ENCODE measurements at regions not wholly inside any gene's neighbourhood (a gene's known extent, or its start where the extent isn't known, plus 50 kb on each side); places are given as distances from the start of the nearest gene placed in this dataset.

DNA sequence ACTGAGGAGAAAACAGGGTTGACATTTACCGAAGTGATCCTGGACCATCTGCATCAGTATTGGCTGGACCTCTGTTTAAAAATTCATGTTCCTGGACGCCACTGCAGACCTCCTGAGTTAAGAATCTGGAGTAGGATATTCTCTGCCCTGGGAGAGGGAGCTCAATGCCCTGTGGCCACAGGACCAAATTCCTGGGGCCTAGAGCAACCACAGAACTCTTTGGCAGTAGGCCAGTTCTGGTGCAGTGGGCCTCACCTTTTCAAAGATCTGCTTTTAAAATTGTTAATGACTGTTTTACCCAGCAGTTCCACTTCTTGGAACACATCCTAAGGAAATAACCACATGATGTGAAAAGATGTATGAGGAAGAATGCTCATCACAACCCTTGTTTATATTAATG lies 133.3 kb upstream of the ADPGK start:
- no peak for DNase-seq

DNA sequence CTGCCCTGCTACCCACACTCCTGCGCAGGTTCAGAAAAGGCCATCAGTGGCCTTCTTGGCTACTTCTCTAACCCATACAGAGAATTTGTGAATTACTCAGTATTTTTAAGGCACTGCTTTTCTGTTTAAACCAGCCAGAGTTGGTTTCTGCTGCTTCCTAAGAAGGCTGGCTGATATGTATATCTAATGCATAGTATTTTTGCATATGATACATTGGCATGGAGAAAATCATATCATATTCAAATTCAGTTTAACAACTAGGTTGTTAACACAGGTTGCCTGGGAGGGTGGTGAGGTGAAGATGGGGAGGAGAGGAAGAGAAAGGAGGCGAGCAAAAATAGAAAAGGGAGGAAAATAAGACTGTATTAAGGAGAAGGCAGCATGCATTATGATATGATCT lies 132.8 kb upstream of the ADPGK start:
- no peak for DNase-seq

GRCh38 chr15:72915843-72916242 lies 132.3 kb upstream of the ADPGK start:
- no peak for DNase-seq

GRCh38 chr15:72912996-72913395 lies 129.4 kb upstream of the ADPGK start:
- DNase-seq: no peak

- no peak for DNase-seq
Measured at GRCh38 chr15:72912121-72912520, 128.6 kb upstream of the ADPGK start.

DNA sequence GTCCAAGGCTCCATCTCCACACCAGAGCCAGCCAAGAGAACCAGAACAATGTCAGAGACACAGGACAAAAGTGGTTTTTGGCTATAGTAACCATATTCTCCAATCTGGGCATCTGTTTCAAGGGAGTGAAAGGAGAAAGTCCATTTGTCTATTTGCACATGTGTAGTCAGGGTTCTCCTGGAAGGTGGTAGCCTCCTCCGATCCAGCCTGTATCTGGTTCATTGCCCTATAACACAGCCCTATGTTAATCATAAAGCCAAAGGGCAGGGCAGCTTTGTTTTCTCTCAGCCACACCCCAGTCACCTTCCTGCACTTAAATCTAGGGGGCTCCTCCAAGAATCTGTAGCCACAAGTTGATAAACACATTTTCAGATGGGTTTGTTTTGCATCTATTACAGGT lies 128.1 kb upstream of the ADPGK start:
- no peak for DNase-seq

DNA sequence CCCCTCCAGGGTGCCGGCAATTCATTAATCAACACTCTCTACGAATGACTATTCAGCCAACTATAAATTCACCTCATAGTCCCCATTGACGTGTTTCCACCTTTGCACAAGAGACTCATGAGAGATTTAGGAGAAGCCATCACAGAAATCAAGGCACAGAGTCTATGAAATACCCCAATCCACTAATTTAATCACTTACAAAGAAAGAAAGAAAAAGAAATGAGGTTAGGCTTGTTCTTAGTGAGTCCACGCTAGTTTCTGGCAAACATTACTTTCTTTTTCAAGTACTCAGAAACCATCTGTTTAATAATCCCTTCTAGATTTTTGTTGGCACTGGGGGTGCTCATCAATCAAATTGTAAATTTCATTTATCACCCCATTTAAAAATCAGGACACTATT lies 125.2 kb upstream of the ADPGK start:
- DNase-seq: no peak

DNA sequence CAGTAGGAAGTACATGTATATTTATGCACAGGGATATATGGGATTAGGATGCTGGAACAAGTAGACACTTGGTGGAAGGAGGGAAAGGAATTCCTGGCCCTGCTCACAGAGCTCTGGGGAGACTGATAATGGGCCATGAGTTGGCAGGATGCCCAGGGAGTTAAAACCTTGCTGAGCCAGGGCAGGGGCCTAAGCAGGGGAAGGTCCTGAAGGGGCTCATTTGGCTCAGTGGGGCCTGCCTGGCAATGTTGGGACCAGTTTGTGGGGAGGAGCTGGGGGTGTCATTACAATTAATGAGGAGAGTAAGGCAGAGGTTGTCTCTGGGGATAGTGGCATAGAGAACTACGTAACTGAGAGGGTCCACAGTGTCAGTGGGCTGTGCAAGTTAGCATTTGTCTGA lies 124.2 kb upstream of the ADPGK start:
- no peak for DNase-seq

GRCh38 chr15:72902919-72903260 lies 119.3 kb upstream of the ADPGK start:
- no peak for DNase-seq

- DNase-seq: no peak
Measured at GRCh38 chr15:72902245-72902918, 118.8 kb upstream of the ADPGK start.

DNA sequence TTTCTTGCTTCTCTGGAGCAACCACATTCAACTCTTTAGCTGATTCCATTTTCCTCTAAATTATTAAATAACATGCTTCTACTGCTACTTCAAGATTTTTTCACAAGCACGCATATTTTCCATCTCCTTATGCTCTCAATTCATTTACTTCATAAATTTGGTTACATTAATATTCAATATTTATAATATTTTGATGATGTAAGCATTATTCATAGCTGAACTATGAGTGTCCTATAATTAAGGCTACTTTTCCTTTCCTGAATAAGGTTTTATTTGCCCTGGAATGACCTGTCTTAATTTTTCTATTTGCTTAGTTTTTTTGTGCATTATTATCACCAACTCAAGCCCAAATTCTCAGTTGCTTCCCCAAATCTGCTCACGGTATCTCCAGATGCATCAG lies 109.4 kb upstream of the ADPGK start:
- no peak for DNase-seq

- DNase-seq: no peak
Measured at GRCh38 chr15:72890043-72890442, 106.5 kb upstream of the ADPGK start.

GRCh38 chr15:72889545-72889944 lies 106.0 kb upstream of the ADPGK start:
- DNase-seq: no peak

DNA sequence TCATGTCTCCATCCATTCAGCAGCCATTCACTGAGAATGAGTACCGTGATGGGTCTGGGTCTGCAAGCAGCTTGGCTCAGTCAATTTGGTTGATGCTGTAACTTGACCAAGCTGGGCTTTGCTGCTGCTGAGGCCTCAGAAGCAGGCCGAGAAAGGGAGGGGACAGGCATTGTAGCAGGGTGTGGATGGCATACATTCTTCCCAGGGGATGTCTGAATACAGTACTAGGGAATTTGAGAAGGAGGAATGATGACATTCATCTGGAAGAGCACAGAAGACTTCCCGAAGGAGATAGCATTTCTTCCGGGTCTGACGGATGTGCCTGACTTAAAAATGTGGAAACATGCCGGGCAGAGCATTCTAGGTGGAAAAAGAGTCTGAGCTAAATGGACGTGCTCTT lies 105.3 kb upstream of the ADPGK start:
- DNase-seq: no peak

DNA sequence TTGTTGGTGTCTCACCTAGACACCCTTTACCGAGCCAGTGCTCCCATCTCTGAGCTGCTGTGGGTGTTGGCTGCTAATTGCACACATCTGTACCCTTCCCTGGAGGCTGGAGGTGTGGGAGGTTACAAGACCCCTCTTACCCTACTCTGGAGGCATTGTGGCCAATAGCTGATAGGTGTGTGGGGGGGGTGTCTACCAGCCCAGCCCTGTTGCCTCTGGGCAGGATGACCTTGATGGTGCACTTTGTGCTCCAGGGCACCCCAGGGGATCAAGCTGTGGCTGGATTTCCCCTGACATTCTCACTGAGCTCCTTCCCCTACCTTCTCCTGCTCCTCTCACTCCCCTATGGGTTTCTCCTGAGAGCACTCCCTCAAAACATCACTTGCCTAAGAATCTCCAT lies 104.7 kb upstream of the ADPGK start:
- no peak for DNase-seq

DNA sequence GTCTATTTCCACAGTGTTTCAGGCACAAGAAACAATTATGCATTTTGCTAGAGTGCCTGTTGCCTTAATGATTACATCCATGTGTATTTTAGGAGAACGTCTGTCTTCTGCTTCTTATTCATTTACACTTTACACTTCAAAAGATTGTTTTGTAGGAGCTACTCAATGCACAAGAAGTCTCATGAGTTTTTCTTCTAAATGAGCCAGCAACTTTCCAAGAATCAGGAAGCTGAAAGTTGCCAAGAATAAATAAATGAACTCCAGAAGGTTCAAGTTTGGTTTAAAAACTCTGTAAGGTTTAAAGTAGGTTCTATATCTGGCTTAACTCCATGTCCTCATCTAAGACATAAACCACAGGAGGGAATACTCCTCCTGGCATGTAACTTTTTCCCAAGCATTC lies 103.8 kb upstream of the ADPGK start:
- DNase-seq: no peak

GRCh38 chr15:72884311-72884710 lies 100.8 kb upstream of the ADPGK start:
- DNase-seq: no peak

DNA sequence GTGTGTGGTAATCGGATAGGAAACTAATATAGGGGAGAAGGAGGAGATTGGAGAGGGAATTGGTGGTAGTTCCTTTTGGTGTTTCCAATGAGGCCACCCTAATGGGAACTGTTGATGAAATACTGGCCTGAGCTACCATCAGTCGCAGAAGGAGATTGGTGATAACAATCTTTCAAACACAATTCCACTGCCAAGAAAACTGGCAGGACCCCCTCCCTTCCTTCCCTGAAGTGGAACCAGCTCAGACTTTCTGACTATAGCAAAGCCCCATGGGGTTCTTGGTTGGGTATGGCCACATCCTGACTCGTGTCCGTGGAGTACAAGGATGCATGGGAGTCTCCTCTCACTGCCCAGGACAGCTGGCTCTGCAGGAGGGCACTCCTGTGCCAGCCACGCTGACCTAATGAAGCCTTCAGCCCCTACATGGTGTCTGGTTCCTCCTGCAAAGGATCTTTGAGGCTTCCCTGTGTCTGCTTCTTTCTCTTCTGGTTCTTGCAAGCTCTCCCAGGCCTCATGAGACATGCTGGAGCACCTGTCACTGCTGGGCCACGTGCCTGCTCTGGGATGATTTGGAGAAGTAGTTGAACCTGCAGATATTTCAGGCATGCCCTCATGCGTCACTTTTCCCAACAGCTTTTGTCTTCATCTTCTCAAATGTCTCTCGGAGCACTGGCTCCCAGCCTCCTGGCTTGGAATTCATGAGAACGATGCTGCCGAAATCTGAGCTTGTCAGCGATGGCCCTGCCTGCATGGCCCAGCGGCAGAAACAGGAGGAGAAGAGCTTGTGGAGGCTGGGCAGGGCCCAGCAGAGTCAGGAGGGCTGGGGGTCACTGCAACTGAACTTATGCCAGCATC lies 90.0 kb upstream of the ADPGK start:
- no peak for DNase-seq

DNA sequence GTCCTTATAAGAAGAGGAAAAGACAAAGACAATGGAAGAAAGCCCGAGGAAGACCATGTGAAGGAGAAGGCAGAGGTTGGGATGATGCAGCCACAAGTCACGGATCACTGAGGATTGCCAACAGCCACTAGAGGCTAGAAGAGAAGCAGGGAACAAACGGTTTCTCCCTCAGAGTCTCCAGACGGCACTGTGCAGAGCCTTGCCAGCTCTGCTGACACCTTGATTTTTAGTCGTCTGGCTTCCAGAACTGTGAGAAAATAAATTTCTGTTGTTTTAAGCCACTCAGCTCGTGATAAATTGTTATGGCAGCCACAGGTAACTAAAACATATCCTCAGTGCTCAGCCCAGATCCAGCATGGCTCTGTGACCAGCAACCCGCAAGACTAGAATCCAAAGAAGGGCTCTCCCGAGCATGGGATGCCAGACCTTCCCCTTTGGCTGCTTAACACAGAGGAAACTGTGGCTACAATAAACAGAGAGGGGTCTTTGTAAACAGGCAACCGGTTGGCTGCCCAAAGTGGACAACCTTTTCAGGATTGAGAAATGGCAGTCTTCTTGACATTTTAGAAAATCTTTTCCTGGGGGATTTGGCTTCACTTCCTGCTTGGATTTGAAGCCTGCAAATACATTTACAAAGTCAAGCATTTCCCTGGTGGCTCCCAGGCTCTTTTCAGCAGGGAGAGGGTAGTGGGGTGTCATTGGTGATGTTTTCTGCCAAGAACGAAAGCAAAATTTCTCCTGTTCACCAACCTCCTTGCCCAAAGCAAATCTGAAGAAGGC lies 88.7 kb upstream of the ADPGK start:
- no peak for DNase-seq

- no peak for DNase-seq
Measured at GRCh38 chr15:72866866-72867616, 83.5 kb upstream of the ADPGK start.

DNA sequence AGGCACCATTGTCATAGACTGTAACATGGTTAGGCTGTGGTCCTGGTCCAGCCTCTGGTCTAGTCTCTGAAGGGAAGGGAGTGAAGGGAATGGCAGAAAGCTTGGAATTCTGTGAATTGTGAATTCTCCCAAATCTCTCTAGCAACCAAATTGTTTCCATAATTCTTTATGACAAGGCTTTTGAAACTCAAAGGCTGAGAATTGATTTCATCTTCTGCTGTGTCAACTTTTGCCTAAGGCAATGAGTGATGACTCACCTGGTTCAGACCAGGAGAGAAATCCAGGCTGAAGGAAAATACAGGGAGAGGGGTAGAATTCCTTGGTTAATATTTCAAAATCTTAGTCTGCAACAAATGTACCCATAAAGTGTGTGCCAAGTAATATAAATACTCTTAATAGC lies 82.6 kb upstream of the ADPGK start:
- no peak for DNase-seq

GRCh38 chr15:72865486-72865885 lies 81.9 kb upstream of the ADPGK start:
- no peak for DNase-seq

DNA sequence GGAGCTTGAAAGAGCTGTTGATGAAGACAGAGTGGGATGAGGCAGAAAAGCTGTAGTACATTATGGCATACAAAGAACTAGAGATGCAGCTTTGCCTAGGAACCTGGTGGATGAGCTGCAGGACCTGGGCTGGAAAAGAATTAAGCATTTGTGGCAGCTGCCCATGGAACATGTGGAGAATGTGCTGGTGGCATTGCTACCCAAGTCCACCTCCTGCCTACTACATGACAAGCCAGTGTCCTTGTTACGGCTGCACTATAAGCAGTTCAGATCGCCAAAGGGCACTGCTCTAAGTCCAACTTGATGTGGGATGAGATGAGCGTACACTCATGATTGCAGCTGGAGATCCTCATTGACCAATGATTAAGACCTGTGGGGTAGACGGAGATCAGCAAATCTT lies 81.1 kb upstream of the ADPGK start:
- no peak for DNase-seq
